SK-N-SH (cell line): ENCODE measurements at regions not wholly inside any gene's neighbourhood (a gene's known extent, or its start where the extent isn't known, plus 50 kb on each side); places are given as distances from the start of the nearest gene placed in this dataset.

ENCODE experiments used
- CTCF ChIA-PET: fragments of 300-600, 350-600 bp; formaldehyde crosslinking; extraction: SDS; loops from one replicate; lab custom pipeline; 2021; lab: Yijun Ruan, JAX
- POLR2A ChIA-PET: fragments of 350-600 bp; sonication (Branson Sonifier 250); formaldehyde crosslinking; extraction: SDS; loops from one replicate; lab custom pipeline; 2020; ENCODE audit warnings: antibody characterized with exemption, inconsistent platforms; lab: Yijun Ruan, JAX
- DNase-seq: peaks from one replicate; pipeline ENCODE4 v3.0.0; 2012
- H2AFZ ChIP-seq: fragments of 200-600 bp; sonication (generic); 2 replicates; pipeline ENCODE4 v1.8.1; 2016; ENCODE audit warnings: antibody characterized with exemption, mild to moderate bottlenecking, low read depth
- H3F3A ChIP-seq: fragments of 200-600 bp; sonication (generic); replicated peaks from 2 replicates; pipeline ENCODE3; 2016; ENCODE audit warnings: antibody characterized with exemption, mild to moderate bottlenecking; ENCODE audit not compliant: insufficient read depth
- H3K27ac ChIP-seq, 2 experiments: fragments of 200-500 bp in 1 of 2; fragments of 200-600 bp in 1 of 2; sonication (Bioruptor generic) in 1 of 2; sonication (generic), shearing (Covaris generic) in 1 of 2; 2 replicates each; pipeline versions ENCODE4 v1.5.1 to v1.6.1; 2014 to 2016; ENCODE audit warnings: low read depth in 2 of 2, inconsistent platforms in 1 of 2, low read length in 1 of 2, mild to moderate bottlenecking in 1 of 2, mixed read lengths in 1 of 2
- H3K27me3 ChIP-seq: fragments of 200-600 bp; sonication (generic), shearing (Covaris generic); 2 replicates; pipeline ENCODE4 v1.6.1; 2016; ENCODE audit warnings: mixed run types; ENCODE audit not compliant: insufficient read depth
- H3K36me3 ChIP-seq, 2 experiments: fragments of 200-500 bp in 1 of 2; fragments of 200-600 bp in 1 of 2; sonication (Bioruptor generic) in 1 of 2; sonication (generic) in 1 of 2; replicated peaks in 1 of 2; 2 replicates each; pipeline versions ENCODE3 to v1.5.1; 2014 to 2016; ENCODE audit warnings: low read length in 1 of 2, mild to moderate bottlenecking in 1 of 2; ENCODE audit not compliant: insufficient read depth in 2 of 2, control insufficient read depth in 1 of 2
- H3K4me1 ChIP-seq, 2 experiments: fragments of 200-500 bp in 1 of 2; fragments of 200-600 bp in 1 of 2; sonication (Bioruptor generic) in 1 of 2; sonication (generic), shearing (Covaris generic) in 1 of 2; 2 replicates each; pipeline versions ENCODE4 v1.5.1 to v1.6.1; 2014 to 2016; ENCODE audit warnings: low read depth in 1 of 2, low read length in 1 of 2, mixed run types in 1 of 2; ENCODE audit not compliant: insufficient read depth in 2 of 2, control insufficient read depth in 1 of 2
- H3K4me2 ChIP-seq: fragments of 200-600 bp; sonication (generic), shearing (Covaris generic); 2 replicates; pipeline ENCODE4 v1.6.1; 2017; ENCODE audit warnings: mixed run types
- H3K4me3 ChIP-seq, 2 experiments: fragments of 200-500 bp in 1 of 2; fragments of 200-600 bp in 1 of 2; sonication (Bioruptor generic) in 1 of 2; sonication (generic), shearing (Covaris generic) in 1 of 2; 2 replicates each; pipeline versions ENCODE4 v1.5.1 to v1.8.1; 2014 to 2016; ENCODE audit warnings: low read depth in 2 of 2, inconsistent platforms in 1 of 2, low read length in 1 of 2, mild to moderate bottlenecking in 1 of 2, mixed read lengths in 1 of 2, moderate library complexity in 1 of 2
- H3K79me2 ChIP-seq: fragments of 200-600 bp; sonication (generic); 2 replicates; pipeline ENCODE4 v1.8.1; 2017; ENCODE audit warnings: mild to moderate bottlenecking; ENCODE audit not compliant: insufficient read depth
- H3K9ac ChIP-seq: fragments of 200-600 bp; sonication (generic); 2 replicates; pipeline ENCODE4 v1.6.1; 2017; ENCODE audit warnings: mixed run types
- H3K9me2 ChIP-seq: fragments of 200-600 bp; sonication (generic); 2 replicates; pipeline ENCODE4 v1.6.1; 2017; ENCODE audit warnings: mixed run types
- H3K9me3 ChIP-seq: fragments of 200-600 bp; sonication (generic); 2 replicates; pipeline ENCODE4 v1.6.1; 2017; ENCODE audit warnings: mixed run types, mild to moderate bottlenecking, moderate library complexity
- H4K20me1 ChIP-seq: fragments of 200-600 bp; sonication (generic); 2 replicates; pipeline ENCODE4 v1.6.1; 2017; ENCODE audit warnings: mild to moderate bottlenecking, mixed run types; ENCODE audit not compliant: insufficient read depth
- FOSL2 ChIP-seq: IDR thresholded peaks from 2 replicates; pipeline ENCODE4 v1.4.0; 2012; ENCODE audit warnings: low read depth, mild to moderate bottlenecking, moderate library complexity, borderline replicate concordance
- FOXM1 ChIP-seq: IDR thresholded peaks from 2 replicates; pipeline ENCODE4 v1.4.0; 2012; ENCODE audit warnings: low read depth, mild to moderate bottlenecking
- GABPA ChIP-seq: IDR thresholded peaks from 2 replicates; pipeline ENCODE4 v1.4.0; 2012; ENCODE audit warnings: low read depth, mild to moderate bottlenecking
- GATA2 ChIP-seq: sonication (generic); formaldehyde crosslinking; IDR thresholded peaks from 2 replicates; pipeline ENCODE4 v1.5.0; 2020; ENCODE audit warnings: mild to moderate bottlenecking, missing genetic modification reagents
- IRF3 ChIP-seq: fragments of 150-350 bp; IDR thresholded peaks from 2 replicates; pipeline ENCODE4 v1.6.1; 2016; ENCODE audit warnings: mild to moderate bottlenecking, low read depth, low read length
- MEF2A ChIP-seq: IDR thresholded peaks from 2 replicates; pipeline ENCODE4 v1.4.0; 2012; ENCODE audit warnings: low read depth, borderline replicate concordance
- NFIC ChIP-seq: IDR thresholded peaks from 2 replicates; pipeline ENCODE4 v1.4.0; 2012; ENCODE audit warnings: borderline replicate concordance
- POLR2AphosphoS5 ChIP-seq: IDR thresholded peaks from 2 replicates; pipeline ENCODE4 v1.6.1; 2012; ENCODE audit warnings: low read depth, low read length
- RAD21 ChIP-seq: IDR thresholded peaks from 2 replicates; pipeline ENCODE4 v1.6.1; 2012; ENCODE audit warnings: mild to moderate bottlenecking, low read length
- RXRA ChIP-seq: IDR thresholded peaks from 2 replicates; pipeline ENCODE4 v1.4.0; 2012; ENCODE audit warnings: low read depth, mild to moderate bottlenecking, borderline replicate concordance
- TCF12 ChIP-seq: IDR thresholded peaks from 2 replicates; pipeline ENCODE4 v1.4.0; 2012
- USF1 ChIP-seq: IDR thresholded peaks from 2 replicates; pipeline ENCODE4 v1.4.0; 2012; ENCODE audit warnings: low read depth, borderline replicate concordance
- USF2 ChIP-seq: fragments of 150-350 bp; IDR thresholded peaks from 2 replicates; pipeline ENCODE4 v1.6.1; 2017; ENCODE audit warnings: antibody characterized with exemption, low read length, low read depth, borderline replicate concordance
- WGBS: methylation state at CpG from one replicate; pipeline ENCODE4 v1.1.6; 2017; ENCODE audit warnings: low lambda C conversion rate; 5-methylcytosine and 5-hydroxymethylcytosine counted together
- TF ChIP-seq, protein P1 (sequence below): fragments of 200-600 bp; sonication (generic); IDR thresholded peaks from 2 replicates; pipeline ENCODE4 v1.6.1; 2017; ENCODE audit warnings: antibody characterized with exemption, mild to moderate bottlenecking, moderate library complexity
- TF ChIP-seq, protein P2 (sequence below): IDR thresholded peaks from 2 replicates; pipeline ENCODE4 v1.6.1; 2012; ENCODE audit warnings: mild to moderate bottlenecking, low read depth, low read length, moderate library complexity
- TF ChIP-seq, protein P3 (sequence below): IDR thresholded peaks from 2 replicates; pipeline ENCODE4 v1.4.0; 2012; ENCODE audit warnings: low read depth, borderline replicate concordance

DNA sequence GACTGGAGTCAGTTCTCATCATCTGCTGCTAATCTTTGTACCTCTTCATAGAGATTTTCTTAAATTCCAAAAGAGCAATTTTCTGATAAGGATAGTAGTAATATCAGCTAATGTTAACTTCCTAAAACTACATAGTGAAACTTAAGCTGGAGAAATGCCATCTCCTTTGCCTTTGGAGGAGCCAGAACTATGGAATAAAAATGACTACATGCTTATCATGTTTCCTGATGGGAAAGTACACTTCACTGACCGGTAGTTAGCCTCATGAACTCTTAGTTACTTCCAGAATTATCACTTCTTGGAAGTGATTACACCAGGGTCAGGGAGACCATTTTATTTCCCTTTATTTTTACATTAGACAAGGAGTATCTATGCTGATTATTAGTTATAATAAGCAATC is 1222.1 kb upstream of the TMEM132C start:
- no peak overlapping the region for H3K9ac ChIP-seq
- H3K4me2 ChIP-seq: no peak overlapping the region
- CTCF ChIA-PET: interaction anchor here (1.1 kb wide), 1 partner anchor 632 kb away, joined by 3 read pairs; no protein-coding TSS in a partner anchor
- H4K20me1 ChIP-seq: no peaks in the 10 kb centered on the region
- H3K9me3 ChIP-seq: no peaks in the 10 kb centered on the region
- DNase-seq: no peak
- TF ChIP-seq FOSL2: no peak
- TF ChIP-seq RXRA: no peak
- TF ChIP-seq USF2: no peak
- no peak for TF ChIP-seq GABPA
- TF ChIP-seq, protein P1, sequence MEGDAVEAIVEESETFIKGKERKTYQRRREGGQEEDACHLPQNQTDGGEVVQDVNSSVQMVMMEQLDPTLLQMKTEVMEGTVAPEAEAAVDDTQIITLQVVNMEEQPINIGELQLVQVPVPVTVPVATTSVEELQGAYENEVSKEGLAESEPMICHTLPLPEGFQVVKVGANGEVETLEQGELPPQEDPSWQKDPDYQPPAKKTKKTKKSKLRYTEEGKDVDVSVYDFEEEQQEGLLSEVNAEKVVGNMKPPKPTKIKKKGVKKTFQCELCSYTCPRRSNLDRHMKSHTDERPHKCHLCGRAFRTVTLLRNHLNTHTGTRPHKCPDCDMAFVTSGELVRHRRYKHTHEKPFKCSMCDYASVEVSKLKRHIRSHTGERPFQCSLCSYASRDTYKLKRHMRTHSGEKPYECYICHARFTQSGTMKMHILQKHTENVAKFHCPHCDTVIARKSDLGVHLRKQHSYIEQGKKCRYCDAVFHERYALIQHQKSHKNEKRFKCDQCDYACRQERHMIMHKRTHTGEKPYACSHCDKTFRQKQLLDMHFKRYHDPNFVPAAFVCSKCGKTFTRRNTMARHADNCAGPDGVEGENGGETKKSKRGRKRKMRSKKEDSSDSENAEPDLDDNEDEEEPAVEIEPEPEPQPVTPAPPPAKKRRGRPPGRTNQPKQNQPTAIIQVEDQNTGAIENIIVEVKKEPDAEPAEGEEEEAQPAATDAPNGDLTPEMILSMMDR: no peak
- no peaks in the 10 kb centered on the region for H3F3A ChIP-seq
- no peaks in the 10 kb centered on the region for H3K27me3 ChIP-seq
- no peaks in the 10 kb centered on the region for H3K4me1 ChIP-seq
- POLR2A ChIA-PET: no interaction called here
- H2AFZ ChIP-seq: no peak overlapping the region
- H3K9me2 ChIP-seq: no peaks in the 10 kb centered on the region
- 0% methylated on average over 1 of the region's 1 CpG for WGBS
- no peaks in the 10 kb centered on the region for H3K79me2 ChIP-seq
- H3K4me3 ChIP-seq: no peak overlapping the region
- H3K27ac ChIP-seq: no peak overlapping the region
- no peaks in the 10 kb centered on the region for H3K36me3 ChIP-seq

DNA sequence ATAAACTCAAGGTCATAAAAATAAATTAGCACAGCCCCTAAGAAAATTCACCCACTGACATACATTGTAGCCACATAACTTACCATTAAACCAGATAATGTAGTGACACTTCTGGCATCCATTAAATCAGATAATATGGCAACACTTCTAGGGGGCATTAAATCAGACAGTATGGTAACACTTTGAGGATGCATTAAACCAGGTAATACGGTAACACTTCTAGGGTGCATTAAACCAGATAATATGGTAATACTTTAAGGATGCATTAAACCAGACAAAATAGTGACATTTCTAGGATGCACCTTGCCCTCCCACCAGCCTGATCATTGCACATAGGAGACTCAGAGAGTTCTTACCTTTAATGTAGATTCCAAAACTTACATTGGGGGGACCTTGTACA is 1220.5 kb upstream of the TMEM132C start:
- no peaks in the 10 kb centered on the region for H3K4me1 ChIP-seq
- no peaks in the 10 kb centered on the region for H3F3A ChIP-seq
- DNase-seq: no peak
- no peak overlapping the region for H3K9ac ChIP-seq
- no peaks in the 10 kb centered on the region for H3K36me3 ChIP-seq
- H3K9me3 ChIP-seq: no peaks in the 10 kb centered on the region
- no peak overlapping the region for H3K4me2 ChIP-seq
- no peaks in the 10 kb centered on the region for H4K20me1 ChIP-seq
- no peak overlapping the region for H2AFZ ChIP-seq
- no peaks in the 10 kb centered on the region for H3K27me3 ChIP-seq
- ChIA-PET CTCF (no interaction called here), POLR2A (no interaction called here)
- no peak overlapping the region for H3K4me3 ChIP-seq
- H3K27ac ChIP-seq: no peak overlapping the region
- WGBS: 31% methylated on average over 1 of the region's 1 CpG
- H3K79me2 ChIP-seq: no peaks in the 10 kb centered on the region
- no peaks in the 10 kb centered on the region for H3K9me2 ChIP-seq
- TF ChIP-seq USF1 (no peak), MEF2A (no peak), RAD21 (no peak), IRF3 (no peak), NFIC (no peak), RXRA (no peak), GATA2 (CRISPR knock-in tag) (no peak), GABPA (no peak), USF2 (no peak), TCF12 (no peak), POLR2AphosphoS5 (no peak), FOXM1 (no peak)
- TF ChIP-seq, protein P2, sequence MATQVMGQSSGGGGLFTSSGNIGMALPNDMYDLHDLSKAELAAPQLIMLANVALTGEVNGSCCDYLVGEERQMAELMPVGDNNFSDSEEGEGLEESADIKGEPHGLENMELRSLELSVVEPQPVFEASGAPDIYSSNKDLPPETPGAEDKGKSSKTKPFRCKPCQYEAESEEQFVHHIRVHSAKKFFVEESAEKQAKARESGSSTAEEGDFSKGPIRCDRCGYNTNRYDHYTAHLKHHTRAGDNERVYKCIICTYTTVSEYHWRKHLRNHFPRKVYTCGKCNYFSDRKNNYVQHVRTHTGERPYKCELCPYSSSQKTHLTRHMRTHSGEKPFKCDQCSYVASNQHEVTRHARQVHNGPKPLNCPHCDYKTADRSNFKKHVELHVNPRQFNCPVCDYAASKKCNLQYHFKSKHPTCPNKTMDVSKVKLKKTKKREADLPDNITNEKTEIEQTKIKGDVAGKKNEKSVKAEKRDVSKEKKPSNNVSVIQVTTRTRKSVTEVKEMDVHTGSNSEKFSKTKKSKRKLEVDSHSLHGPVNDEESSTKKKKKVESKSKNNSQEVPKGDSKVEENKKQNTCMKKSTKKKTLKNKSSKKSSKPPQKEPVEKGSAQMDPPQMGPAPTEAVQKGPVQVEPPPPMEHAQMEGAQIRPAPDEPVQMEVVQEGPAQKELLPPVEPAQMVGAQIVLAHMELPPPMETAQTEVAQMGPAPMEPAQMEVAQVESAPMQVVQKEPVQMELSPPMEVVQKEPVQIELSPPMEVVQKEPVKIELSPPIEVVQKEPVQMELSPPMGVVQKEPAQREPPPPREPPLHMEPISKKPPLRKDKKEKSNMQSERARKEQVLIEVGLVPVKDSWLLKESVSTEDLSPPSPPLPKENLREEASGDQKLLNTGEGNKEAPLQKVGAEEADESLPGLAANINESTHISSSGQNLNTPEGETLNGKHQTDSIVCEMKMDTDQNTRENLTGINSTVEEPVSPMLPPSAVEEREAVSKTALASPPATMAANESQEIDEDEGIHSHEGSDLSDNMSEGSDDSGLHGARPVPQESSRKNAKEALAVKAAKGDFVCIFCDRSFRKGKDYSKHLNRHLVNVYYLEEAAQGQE: no peak
- TF ChIP-seq, protein P3, sequence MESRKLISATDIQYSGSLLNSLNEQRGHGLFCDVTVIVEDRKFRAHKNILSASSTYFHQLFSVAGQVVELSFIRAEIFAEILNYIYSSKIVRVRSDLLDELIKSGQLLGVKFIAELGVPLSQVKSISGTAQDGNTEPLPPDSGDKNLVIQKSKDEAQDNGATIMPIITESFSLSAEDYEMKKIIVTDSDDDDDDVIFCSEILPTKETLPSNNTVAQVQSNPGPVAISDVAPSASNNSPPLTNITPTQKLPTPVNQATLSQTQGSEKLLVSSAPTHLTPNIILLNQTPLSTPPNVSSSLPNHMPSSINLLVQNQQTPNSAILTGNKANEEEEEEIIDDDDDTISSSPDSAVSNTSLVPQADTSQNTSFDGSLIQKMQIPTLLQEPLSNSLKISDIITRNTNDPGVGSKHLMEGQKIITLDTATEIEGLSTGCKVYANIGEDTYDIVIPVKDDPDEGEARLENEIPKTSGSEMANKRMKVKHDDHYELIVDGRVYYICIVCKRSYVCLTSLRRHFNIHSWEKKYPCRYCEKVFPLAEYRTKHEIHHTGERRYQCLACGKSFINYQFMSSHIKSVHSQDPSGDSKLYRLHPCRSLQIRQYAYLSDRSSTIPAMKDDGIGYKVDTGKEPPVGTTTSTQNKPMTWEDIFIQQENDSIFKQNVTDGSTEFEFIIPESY: no peak
